ENCODE measurements at regions not wholly inside any gene's neighbourhood (a gene's known extent, or its start where the extent isn't known, plus 50 kb on each side); places are given as distances from the start of the nearest gene placed in this dataset.

- Histone ChIP-seq H3K9me3 (no peaks in the 10 kb centered on the region), H3K4me1 (no peaks in the 10 kb centered on the region), H3K36me3 (ENCODE audit: insufficient read depth in 1 of 2, low read depth in 1 of 2) (no peaks in the 10 kb centered on the region), H3K4me3 (no peak overlapping the region), H3K27me3 (ENCODE audit: insufficient read depth in 3 of 3, low read length in 2 of 3) (peaks cover 0 to 5% (median 0%) of the 10 kb centered on the region in 3 donors), H3K27ac (no peak overlapping the region)
- DNase-seq = no peak
- intact Hi-C loops (cut with DNase I) = no loop called here
- TF ChIP-seq, protein P1, sequence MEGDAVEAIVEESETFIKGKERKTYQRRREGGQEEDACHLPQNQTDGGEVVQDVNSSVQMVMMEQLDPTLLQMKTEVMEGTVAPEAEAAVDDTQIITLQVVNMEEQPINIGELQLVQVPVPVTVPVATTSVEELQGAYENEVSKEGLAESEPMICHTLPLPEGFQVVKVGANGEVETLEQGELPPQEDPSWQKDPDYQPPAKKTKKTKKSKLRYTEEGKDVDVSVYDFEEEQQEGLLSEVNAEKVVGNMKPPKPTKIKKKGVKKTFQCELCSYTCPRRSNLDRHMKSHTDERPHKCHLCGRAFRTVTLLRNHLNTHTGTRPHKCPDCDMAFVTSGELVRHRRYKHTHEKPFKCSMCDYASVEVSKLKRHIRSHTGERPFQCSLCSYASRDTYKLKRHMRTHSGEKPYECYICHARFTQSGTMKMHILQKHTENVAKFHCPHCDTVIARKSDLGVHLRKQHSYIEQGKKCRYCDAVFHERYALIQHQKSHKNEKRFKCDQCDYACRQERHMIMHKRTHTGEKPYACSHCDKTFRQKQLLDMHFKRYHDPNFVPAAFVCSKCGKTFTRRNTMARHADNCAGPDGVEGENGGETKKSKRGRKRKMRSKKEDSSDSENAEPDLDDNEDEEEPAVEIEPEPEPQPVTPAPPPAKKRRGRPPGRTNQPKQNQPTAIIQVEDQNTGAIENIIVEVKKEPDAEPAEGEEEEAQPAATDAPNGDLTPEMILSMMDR (IDR thresholded peaks at IDR 0.05) = no peak
- 31 to 36% (median 32%) methylated on average over 3 of the region's 3 CpGs for WGBS, 3 donors
- no peak for ATAC-seq
These were observed 85.3 kb upstream of the HS3ST1 start for GRCh38 chr4:11514003-11514402.

- intact Hi-C loops (cut with DNase I) = no loop called here
- 32 to 47% (median 42%) methylated on average over 1 of the region's 1 CpG for WGBS, 3 donors
- ATAC-seq = no peak
These were observed 84.2 kb upstream of the HS3ST1 start for GRCh38 chr4:11512871-11513270.

DNA sequence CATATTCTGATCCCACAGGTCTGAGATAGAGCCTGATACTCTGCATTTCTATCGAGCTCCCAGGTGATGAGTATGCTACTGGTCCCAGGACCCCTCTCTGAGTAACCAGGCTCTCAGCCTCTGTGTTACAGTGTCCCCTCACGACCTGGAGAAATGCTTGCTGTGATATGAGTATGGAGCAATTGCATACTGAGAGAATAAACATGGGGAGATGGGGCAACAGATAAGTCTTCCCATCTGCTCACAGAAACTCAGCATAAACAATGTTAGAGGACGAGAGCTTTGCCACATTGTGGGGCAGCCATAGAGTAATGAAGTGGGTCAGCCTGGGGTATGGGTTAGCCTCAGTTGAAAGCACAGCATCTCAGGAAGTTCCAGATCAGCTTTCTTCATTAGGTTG lies 82.6 kb upstream of the HS3ST1 start:
- TF ChIP-seq, protein P1 (IDR thresholded peaks at IDR 0.05) = no peak
- intact Hi-C loops (cut with DNase I) = no loop called here
- 46 to 65% (median 63%) methylated on average over 3 of the region's 3 CpGs for WGBS, 3 donors
- H3K9me3 ChIP-seq = no peaks in the 10 kb centered on the region
- no peak overlapping the region for H3K4me3 ChIP-seq
- H3K27me3 ChIP-seq (ENCODE audit: insufficient read depth in 3 of 3, low read length in 2 of 3) = peaks cover 0 to 5% (median 0%) of the 10 kb centered on the region in 3 donors
- H3K4me1 ChIP-seq = no peaks in the 10 kb centered on the region
- no peak overlapping the region for H3K27ac ChIP-seq
- ATAC-seq (no peak), DNase-seq (no peak)
- H3K36me3 ChIP-seq (ENCODE audit: insufficient read depth in 1 of 2, low read depth in 1 of 2) = no peaks in the 10 kb centered on the region

More at GRCh38 chr4:11512871-11513270, 84.2 kb upstream of the HS3ST1 start:
- DNase-seq = no peak
- Histone ChIP-seq H3K27ac (no peak overlapping the region), H3K9me3 (no peaks in the 10 kb centered on the region), H3K4me1 (no peaks in the 10 kb centered on the region), H3K36me3 (ENCODE audit: insufficient read depth in 1 of 2, low read depth in 1 of 2) (no peaks in the 10 kb centered on the region), H3K27me3 (ENCODE audit: insufficient read depth in 3 of 3, low read length in 2 of 3) (peaks cover 0 to 5% (median 0%) of the 10 kb centered on the region in 3 donors), H3K4me3 (no peak overlapping the region)
- TF ChIP-seq, protein P1 (IDR thresholded peaks at IDR 0.05) = no peak

DNA sequence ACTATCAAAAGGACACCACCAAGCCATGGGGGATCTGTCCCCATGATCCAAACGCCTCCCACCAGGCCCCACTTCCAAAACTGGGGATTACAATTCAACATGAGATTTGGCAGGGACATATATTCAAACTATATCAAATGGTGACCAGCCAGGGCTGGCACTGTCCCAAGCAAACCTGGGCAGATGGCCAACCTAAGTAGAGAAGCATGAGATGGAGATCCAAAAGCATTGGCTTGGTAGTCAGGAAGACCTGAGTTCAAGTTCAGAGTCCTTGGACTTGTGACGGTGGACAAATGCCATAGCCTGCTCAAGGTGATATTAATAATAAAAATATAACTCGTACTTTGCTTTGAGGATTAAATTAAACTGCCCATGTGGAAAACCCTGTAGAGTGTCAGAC lies 79.2 kb upstream of the HS3ST1 start:
- Histone ChIP-seq H3K27ac (no peak overlapping the region), H3K4me1 (no peaks in the 10 kb centered on the region), H3K27me3 (ENCODE audit: insufficient read depth in 3 of 3, low read length in 2 of 3) (no peaks in the 10 kb centered on the region), H3K36me3 (ENCODE audit: insufficient read depth in 1 of 2, low read depth in 1 of 2) (no peaks in the 10 kb centered on the region), H3K9me3 (no peaks in the 10 kb centered on the region), H3K4me3 (no peak overlapping the region)
- 65 to 69% (median 68%) methylated on average over 3 of the region's 3 CpGs for WGBS, 3 donors
- no peak for DNase-seq
- TF ChIP-seq, protein P1 (IDR thresholded peaks at IDR 0.05) = no peak
- no peak for ATAC-seq
- intact Hi-C loops (cut with DNase I) = no loop called here

DNA sequence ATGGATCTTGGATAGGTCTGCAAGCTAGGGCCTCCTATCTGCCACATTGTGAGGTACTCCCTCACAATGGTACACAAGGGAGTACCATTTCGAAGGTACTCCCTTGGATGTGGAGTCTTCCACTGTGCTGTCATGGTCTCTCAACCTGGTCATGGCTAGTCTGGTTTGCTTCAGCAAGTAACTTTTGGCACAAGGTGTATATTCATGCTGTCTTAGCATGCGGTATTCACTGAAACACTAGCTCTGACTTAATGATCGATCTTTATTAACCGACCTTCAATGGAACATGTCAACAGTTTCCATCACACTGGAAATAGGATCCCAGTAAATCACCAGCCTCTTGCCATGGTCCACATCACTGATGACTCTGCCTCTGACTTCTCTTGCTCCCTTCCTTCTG lies 77.5 kb upstream of the HS3ST1 start:
- Histone ChIP-seq H3K9me3 (no peaks in the 10 kb centered on the region), H3K4me1 (no peaks in the 10 kb centered on the region), H3K36me3 (ENCODE audit: insufficient read depth in 1 of 2, low read depth in 1 of 2) (no peaks in the 10 kb centered on the region), H3K27ac (no peak overlapping the region), H3K4me3 (no peak overlapping the region), H3K27me3 (ENCODE audit: insufficient read depth in 3 of 3, low read length in 2 of 3) (peaks cover 0 to 3% (median 0%) of the 10 kb centered on the region in 3 donors)
- TF ChIP-seq, protein P1 (IDR thresholded peaks at IDR 0.05) = no peak
- WGBS, 3 donors = 84 to 89% (median 87%) methylated on average over 4 of the region's 4 CpGs
- intact Hi-C loops (cut with DNase I) = no loop called here
- ATAC-seq (no peak), DNase-seq (no peak)
